AG04450 (cell line): ENCODE measurements at regions not wholly inside any gene's neighbourhood (a gene's known extent, or its start where the extent isn't known, plus 50 kb on each side); places are given as distances from the start of the nearest gene placed in this dataset.
A peak's percentile ranks its signal among the peaks of the same experiment; 100 is the strongest.

Experiments used
- CTCF ChIA-PET: fragments of 300-600, 350-600 bp; formaldehyde crosslinking; extraction: SDS; loops from one replicate; lab custom pipeline; 2022; ENCODE audit warnings: antibody characterized with exemption, inconsistent platforms; lab: Charles Lee
- POLR2A ChIA-PET: fragments of 350-600 bp; formaldehyde crosslinking; extraction: SDS; loops from one replicate; lab custom pipeline; 2021; ENCODE audit warnings: antibody characterized with exemption, inconsistent platforms; lab: Yijun Ruan, JAX
- DNase-seq: peaks from one replicate; pipeline ENCODE4 v3.0.0-alpha.2; 2011; ENCODE audit warnings: low read depth, low spot score
- H3K27ac ChIP-seq: one replicate; pipeline ENCODE4 v1.5.1; 2012; ENCODE audit warnings: low read depth, low read length, control low read depth
- H3K27me3 ChIP-seq: one replicate; pipeline ENCODE4 v1.6.0; 2012; ENCODE audit warnings: low read length; ENCODE audit not compliant: control insufficient read depth, insufficient read depth
- H3K4me3 ChIP-seq: 2 replicates; pipeline ENCODE4 v1.5.1; 2011; ENCODE audit warnings: mild to moderate bottlenecking, low read depth, low read length, control low read depth
- H3K9me3 ChIP-seq: 2 replicates; pipeline ENCODE4 v1.5.1; 2012; ENCODE audit warnings: low read length; ENCODE audit not compliant: control insufficient read depth, insufficient read depth
- CTCF ChIP-seq: IDR thresholded peaks from 2 replicates; pipeline ENCODE4 v1.5.1; 2011; ENCODE audit warnings: low read depth, low read length, control low read depth, inconsistent platforms

DNA sequence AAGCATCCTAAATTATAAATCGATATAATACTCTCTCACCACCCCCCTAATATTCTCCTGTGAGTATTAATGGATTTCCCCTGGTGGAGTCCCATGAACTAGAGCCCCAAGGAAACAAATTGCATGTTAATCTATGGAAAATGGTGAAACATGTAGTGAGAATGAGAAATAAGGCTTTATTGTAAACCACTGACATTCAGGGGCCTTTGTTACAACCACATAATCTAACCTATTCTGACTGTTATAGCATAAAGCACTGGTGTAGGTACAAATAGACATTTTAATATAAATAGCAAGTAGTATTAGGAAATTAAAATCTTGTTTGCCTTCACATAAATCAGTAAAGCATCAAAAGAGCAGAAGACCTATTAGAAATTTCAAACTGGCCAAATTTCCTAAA is 65.3 kb upstream of the TLK1 start:
- Histone ChIP-seq H3K27ac (no peak overlapping the region), H3K9me3 (no peaks in the 10 kb centered on the region), H3K27me3 (no peaks in the 10 kb centered on the region), H3K4me3 (no peak overlapping the region)
- CTCF ChIA-PET = no interaction called here
- POLR2A ChIA-PET = no interaction called here
- TF ChIP-seq CTCF = no peak
- no peak for DNase-seq

- Histone ChIP-seq H3K27ac (no peak overlapping the region), H3K27me3 (no peaks in the 10 kb centered on the region), H3K9me3 (no peaks in the 10 kb centered on the region), H3K4me3 (no peak overlapping the region)
- DNase-seq = peak; percentile 79
- ChIA-PET POLR2A (no interaction called here), CTCF (no interaction called here)
- peak; percentile 63 for TF ChIP-seq CTCF
These were observed 64.7 kb upstream of the TLK1 start for GRCh38 chr2:171225302-171225980.

GRCh38 chr2:171217330-171217729 is 56.6 kb upstream of the TLK1 start:
- Histone ChIP-seq H3K27me3 (no peaks in the 10 kb centered on the region), H3K9me3 (peaks cover 7% of the 10 kb centered on the region; the same call in 1 of the 2 replicates), H3K27ac (no peak overlapping the region), H3K4me3 (no peak overlapping the region)
- no peak for TF ChIP-seq CTCF
- DNase-seq = no peak
- CTCF ChIA-PET = no interaction called here
- POLR2A ChIA-PET = no interaction called here

- no peak overlapping the region for H3K4me3 ChIP-seq
- H3K27me3 ChIP-seq = no peaks in the 10 kb centered on the region
- CTCF ChIA-PET = interaction anchor here (0.6 kb wide), 2 partner anchors 16 to 200 kb away, joined by 3 to 4 read pairs; no protein-coding TSS in a partner anchor
- no peak for DNase-seq
- TF ChIP-seq CTCF = no peak
- POLR2A ChIA-PET = no interaction called here
- no peak overlapping the region for H3K27ac ChIP-seq
- peaks cover 7% of the 10 kb centered on the region; the same call in 1 of the 2 replicates for H3K9me3 ChIP-seq
These were observed 55.9 kb upstream of the TLK1 start for GRCh38 chr2:171216631-171217030.

- TF ChIP-seq CTCF = no peak
- ChIA-PET CTCF (interaction anchor here (1.6 kb wide), 1 partner anchor 202 kb away, joined by 4 read pairs; no protein-coding TSS in a partner anchor), POLR2A (no interaction called here)
- H3K27me3 ChIP-seq = no peaks in the 10 kb centered on the region
- no peak overlapping the region for H3K27ac ChIP-seq
- H3K9me3 ChIP-seq = peaks cover 2% of the 10 kb centered on the region; the same call in 1 of the 2 replicates
- no peak for DNase-seq
- no peak overlapping the region for H3K4me3 ChIP-seq
These were observed 53.4 kb upstream of the TLK1 start for GRCh38 chr2:171214093-171214492.
